HG03520 (cell line): ENCODE measurements at regions not wholly inside any gene's neighbourhood (a gene's known extent, or its start where the extent isn't known, plus 50 kb on each side); places are given as distances from the start of the nearest gene placed in this dataset.
A peak's percentile ranks its signal among the peaks of the same experiment; 100 is the strongest.

Source experiments
- ATAC-seq: cut with Tn5 transposase; IDR thresholded peaks from one replicate; pipeline ENCODE4 v1.9.1; 2021; ENCODE audit warnings: mild to moderate bottlenecking, moderate library complexity; ENCODE audit not compliant: unreplicated experiment

DNA sequence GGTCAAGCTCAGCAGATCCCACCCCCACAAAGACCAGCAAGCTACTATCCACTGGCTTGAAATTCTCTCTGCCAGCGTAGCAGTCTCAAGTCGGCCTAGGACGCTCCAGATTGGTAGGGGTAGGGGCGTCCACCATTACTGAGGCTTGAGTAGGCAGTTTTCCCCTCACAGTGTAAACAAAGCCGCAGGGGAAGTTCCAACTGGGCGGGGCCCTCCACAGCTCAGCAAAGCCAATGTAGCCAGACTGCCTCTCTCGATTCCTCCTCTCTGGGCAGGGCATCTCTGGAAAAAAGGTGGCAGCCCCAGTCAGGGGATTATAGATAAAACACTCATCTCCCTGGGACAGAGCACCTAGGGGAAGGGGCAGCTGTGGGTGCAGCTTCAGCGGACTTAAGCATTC lies 1064.9 kb upstream of the TENM4 start:
- no peak for ATAC-seq

DNA sequence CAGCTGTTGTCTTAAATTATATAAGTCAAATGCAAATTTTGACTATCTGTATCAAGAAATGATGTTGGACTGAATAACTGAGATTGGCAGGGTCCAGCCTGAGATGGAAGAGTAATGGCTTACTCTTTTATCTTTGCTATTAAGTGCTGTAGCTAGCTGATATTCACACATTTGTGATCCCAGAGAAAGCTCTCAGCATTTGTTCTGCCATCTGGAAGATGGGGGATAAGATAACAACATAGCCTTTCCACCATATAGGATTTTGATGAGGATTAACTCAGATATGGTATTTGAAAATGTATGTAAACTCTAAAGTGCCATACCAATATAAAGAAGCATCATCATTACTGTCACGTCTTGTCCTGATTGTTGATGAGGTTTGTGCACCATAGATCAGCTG lies 1063.2 kb upstream of the TENM4 start:
- no peak for ATAC-seq

DNA sequence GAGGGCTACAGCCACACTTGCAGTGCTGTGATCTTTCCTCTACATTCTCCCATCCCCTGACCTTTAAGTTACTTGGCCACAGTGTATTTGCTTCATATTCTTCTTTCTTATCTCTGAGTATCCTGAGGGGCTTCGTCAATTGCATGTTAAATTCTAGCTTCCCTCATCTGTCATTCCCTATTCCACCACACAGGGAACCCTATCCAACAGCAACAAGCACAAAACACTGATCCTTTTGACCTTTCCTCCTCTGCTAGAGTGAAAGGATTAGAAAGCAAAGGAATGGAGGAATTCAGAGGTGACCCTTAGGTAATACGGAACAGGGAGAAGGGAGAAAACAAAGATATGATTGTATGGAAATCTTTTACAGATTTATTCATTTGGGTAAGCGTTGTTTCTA lies 1061.7 kb upstream of the TENM4 start:
- ATAC-seq = no peak

DNA sequence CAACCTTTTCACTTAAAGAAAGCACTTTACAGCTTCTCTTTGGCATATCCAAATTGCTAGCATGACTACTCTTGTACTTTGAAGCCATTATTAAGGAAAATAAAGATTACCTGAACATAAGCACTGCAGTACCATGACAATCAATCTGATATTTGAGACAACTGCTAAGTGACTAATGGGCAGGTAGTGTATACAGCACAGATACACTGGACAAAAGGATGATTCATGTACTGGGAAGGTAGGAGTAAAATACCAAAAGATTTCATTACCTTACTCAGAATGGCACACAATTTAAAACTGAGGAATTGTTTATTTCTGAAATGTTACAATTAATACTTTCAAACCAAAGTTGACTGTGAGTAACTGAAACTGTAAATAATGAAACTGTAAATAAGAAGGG lies 1054.3 kb upstream of the TENM4 start:
- ATAC-seq = no peak

DNA sequence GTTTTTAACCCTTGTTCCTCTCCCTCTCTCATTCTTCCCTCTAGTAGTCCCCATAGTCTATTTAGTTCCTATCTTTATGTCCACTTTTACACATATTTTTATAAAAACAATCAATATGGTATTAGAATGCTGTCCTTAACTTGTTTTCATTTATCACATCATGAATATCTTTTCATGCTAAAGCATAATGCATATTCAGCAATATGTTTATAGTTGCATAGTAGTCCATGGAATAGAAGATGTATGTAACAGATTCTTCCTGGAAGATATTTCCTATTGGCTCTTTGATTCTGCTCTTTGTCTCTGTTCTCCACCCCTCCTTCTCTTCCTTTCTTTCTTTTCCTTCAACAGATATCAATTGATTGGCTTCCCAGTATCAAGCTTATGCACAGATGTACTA lies 1047.1 kb upstream of the TENM4 start:
- no peak for ATAC-seq

DNA sequence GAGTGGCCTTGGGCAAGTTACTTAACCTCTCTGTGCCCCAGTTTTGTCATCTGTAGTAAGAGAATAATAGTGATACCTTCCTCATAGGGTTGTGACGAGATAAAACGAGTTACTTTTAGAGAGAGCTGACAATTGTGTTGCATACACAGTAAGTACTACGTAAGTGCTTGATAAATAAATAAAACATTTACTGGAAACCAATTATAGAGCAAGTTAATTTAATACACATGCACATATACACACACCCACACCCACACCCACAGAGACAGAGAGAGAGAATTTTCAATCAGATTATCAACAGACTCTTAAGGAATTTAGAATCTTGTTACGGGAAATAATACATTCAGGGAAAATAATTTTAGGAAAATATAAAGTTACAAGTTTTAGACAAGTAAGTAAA lies 1045.8 kb upstream of the TENM4 start:
- ATAC-seq = no peak

DNA sequence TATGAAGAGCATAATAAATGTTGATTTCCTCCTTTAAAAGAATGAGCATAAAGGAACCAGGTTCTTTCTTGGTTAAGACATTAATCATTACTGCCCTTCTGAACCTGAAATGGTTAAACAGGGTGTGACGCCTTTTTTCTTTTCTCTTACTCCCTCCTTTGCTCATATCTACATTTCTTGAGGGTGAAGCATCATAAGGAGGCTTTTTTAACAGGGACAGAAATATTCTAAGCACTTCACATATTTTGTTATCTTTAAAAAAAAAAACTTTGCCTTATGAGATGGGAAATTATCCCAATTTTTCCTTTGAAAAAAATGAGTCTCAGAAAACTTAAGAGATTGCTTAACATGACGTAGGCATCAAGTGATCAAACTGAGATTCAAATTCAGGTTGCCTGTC lies 1036.3 kb upstream of the TENM4 start:
- no peak for ATAC-seq

DNA sequence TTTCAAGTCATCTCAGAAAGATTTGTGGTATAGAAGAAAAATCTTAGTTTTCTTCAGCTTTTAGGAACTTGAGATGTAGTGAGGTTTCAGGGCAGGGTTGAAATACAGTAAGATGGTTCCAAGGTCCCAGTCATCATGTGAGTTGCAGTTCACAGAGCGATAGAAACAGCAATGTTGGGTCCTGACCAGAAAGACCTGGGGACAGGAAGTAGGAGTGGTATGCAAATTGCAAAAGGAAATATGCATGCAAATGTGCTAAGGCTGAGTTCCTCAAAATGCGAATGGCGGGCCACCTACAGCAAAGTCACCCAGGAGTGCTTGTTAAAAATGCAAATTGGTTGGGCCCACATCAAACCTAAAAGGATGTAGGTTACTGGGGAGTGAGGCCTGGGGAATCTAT lies 1032.7 kb upstream of the TENM4 start:
- ATAC-seq = peak; percentile 92

DNA sequence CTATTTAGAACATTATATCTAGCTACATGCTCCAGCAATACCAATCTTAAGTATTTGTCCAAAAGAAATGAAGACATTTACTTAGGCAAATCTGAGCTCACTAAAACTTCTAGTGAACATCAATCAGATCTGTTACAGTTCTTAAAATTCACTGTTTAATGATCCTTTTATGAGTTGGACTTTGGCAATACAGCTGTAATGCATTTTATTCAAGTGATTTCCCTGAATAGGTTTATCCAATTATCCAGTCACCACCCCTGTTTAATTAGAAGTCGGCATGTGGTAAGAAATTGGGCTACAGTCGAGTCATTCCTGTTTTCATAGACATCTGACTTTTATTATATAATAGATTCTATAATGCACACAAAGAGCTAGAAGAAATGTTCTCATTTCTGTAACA lies 1029.0 kb upstream of the TENM4 start:
- no peak for ATAC-seq

DNA sequence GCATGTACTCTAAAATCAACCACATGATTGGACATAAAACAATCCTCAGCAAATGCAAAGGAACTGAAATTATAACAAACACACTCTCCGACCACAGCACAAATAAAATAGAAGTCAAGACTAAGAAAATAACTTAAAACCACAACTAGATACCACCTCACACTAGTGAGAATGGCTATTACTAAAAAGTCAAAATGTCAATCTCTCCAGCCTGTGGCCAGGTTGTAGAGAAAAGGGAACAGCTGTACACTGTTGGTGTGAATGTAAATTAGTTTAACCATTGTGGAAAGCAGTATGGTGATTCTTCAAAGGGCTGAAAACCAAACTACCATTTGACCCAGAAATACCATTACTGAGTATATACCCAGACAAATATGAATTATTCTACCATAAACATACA lies 1025.7 kb upstream of the TENM4 start:
- ATAC-seq = no peak

DNA sequence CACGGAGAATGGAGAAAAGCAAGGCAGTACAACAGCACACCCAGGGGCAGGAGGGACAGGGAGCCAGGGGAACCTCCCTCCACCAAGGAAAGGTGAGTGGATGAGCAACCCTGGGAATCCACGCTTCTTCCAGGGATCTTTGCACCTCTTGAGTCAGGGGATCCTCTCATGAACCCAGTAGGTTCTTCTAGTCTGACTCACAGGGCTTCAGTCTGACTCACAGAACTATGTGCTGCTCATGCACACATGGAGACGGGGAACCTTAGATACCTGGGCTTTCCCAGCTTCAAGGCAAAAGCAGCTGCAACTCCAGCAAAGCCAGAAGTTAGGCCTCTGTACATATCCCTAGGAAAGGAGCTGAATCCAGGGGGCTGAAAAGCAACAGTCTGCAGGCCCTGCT lies 1021.4 kb upstream of the TENM4 start:
- no peak for ATAC-seq

DNA sequence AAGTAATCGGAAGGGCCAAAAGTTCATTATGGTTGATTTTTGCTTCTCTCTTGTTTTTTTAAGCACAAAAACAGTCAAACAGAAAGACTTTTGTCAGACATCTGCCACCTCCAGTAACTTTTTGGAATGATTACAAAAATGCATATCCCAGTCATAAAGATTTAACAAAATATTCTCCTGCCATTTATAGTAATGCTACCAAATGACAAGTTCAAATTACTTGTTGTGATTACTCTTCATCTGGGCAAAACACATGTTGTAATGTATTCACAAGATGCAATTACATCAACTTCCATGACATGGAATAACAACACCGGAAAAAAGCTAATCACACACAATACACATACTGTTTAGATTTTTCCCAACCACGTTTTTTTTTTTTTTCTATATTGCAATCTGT lies 1017.5 kb upstream of the TENM4 start:
- no peak for ATAC-seq

DNA sequence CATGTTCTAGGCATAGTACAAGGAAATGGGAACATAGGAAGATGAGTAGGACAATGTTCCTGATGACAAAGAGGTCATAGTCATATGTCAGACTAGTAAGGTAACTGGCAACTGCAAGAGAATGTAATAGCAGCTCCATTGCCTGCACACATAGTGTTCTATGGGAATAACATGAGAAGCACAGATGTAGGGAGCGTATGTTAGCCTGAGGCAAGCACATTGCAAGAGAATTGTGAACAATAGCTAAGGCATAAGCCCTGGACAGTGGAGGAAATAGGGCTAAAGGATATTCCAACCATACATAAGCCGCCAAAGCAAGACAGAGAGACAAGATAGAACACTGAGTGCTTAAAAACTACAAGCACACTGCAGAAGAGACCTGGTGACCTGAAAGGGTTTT lies 1017.0 kb upstream of the TENM4 start:
- no peak for ATAC-seq

DNA sequence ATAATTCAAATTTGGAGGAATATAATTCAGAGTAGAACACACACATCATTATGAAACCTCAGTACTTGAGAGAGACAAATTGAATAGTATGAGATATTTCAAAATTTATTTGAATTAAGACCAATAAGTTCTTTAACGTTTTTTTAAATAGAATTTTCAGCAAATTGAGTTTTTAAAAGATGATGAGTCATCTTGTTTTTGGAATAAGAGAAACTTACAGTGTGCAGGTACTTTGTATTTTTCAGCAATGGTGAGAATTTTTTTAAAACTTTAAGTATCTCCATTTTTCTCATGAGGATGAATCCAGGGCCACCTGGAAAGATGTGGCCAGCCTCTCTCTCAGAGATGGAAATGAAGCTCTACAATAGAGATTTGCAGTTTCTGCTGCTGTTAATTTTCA lies 1015.0 kb upstream of the TENM4 start:
- no peak for ATAC-seq

DNA sequence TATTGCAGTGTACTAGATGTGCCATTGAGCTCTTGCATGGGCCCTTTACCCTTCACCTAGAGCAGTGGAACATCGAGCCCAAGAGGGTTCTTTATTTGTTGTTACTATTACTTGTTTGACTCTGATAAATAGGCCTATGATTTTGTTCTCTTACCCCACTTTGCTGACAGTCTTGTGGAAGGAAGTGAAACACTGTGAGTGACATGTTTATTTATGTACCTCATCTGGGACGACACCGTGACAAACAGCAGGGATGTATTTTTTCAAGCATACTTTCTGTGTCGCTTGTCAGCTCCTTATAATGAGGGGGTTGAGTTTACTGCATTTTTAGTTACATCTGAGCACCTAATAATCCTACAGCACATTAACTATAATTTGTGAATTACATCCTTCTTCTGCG lies 1010.3 kb upstream of the TENM4 start:
- ATAC-seq = no peak

DNA sequence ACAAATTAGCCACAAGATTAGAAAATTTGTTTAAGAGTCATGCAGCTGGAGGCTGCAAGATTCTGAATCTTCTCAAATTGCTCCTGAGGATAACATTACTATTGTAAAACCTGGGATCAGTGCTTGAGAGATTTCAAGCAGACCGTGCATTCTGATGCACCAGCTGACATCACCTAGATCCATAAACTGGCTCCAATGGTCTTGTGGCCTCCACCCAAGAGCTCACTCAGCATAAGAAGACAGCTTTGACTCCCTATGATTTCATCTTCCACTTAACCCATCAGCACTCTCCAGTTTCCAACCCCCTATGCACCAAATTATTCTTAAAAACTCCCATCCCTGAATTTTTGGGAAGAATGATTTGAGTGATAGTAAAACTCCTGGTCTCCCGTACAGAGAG lies 1007.9 kb upstream of the TENM4 start:
- ATAC-seq = no peak

DNA sequence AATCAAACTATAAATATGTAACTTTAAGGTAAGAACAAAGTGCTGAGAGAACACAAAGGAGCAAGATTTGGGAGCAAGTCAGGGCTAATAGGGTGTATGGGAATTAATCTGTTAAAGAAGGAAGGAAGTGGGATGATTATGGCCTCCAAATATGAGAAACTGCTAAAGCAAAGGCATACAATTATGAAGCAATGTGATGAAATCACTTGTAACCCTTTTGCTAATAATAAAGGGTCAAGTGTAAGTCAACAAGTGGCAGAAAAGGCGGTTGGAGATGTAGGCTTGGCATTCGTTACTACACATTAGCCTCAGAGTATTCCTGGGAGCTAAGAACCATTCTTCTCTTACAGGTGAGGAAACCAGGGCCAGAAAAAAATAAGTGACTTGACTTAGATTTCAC lies 1002.3 kb upstream of the TENM4 start:
- no peak for ATAC-seq

DNA sequence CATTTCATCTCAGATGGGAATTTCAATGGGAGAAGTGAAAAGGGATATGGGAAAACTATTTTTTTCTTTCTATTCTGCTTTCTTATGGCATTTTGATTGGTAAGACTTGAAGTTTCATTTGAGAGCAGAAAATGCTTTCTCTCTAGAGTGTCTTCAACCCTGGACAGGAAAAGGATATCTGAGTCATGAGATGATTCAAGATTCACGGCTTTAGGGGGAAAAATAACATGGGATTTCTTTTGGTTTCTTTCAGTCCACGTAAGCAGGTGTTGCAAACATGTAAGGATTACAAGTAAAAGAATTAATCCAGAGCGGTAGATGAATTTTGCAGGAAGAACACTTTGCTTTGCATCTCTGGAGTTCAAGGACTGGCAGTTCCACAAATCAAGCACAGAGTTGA lies 1001.0 kb upstream of the TENM4 start:
- no peak for ATAC-seq

DNA sequence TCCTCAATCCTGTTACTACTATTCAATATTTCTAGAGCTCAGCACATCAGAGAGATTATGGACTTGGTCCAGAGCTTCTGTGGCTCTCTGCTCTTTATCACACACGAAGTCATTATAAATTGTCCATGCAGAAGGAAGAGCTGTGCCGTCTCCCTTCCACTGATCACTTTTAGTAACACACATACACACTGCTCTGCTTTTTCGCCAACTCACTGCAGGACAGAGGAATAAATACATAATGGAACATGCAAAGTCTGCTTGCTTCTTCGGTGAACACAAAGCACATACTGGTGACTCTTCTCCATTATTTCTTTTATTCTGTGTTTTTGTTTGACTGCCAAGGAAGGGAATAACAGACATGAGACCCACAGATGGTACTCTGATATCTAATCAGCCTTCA lies 1000.0 kb upstream of the TENM4 start:
- ATAC-seq = no peak

DNA sequence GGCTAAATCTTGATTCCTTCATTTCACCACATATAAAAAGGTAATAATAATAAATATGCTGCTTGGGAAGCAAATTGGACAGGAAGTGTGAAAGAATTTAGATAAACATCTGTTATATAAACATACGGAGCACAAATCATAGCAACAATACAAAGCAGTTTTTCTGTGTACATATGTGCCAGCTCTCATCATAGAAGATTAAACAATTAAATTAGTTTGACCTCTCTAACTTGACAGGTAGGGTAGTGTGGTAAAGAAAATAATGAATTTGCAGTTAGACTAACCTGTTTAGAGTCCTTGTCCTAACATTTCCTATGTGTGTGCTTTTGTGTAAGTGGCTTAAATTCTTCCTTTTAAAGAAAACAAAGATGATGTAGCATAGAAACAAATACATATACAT lies 995.7 kb upstream of the TENM4 start:
- no peak for ATAC-seq

DNA sequence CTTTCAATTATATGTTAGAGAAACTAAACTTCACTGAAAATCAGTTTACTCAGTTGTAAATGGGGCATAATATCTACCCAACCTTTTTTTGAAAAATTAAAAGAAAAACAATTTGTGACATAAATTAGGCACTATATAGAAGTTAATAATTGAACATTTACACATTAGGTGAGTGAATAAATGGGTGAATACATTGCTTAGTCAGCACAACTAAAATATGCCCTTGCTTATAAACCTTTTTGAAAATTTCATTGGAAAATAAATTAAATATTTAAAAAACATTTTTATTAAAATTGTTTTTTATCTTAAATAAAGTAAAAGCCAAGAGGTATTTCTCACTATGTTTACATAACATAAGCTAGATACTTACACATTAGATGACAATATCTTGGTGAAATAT lies 994.5 kb upstream of the TENM4 start:
- ATAC-seq = no peak

DNA sequence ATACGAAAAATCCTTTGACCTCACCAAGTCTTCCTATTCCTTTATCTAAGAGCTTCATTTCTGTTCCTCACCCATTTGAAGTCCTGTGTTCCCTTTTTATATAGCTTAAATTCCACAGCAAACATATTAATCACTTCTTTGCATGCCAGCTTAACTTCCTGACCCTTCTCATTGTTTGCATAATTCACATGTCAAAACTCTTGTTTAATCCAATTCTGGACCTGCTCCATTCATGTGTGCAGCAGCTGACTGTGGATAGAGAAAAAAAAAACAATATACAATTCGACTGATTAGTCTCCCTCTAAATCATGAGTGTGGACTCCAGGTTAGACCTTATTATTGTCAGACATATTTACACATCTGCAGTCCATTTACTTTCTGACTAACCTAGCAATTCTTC lies 991.2 kb upstream of the TENM4 start:
- ATAC-seq = no peak

DNA sequence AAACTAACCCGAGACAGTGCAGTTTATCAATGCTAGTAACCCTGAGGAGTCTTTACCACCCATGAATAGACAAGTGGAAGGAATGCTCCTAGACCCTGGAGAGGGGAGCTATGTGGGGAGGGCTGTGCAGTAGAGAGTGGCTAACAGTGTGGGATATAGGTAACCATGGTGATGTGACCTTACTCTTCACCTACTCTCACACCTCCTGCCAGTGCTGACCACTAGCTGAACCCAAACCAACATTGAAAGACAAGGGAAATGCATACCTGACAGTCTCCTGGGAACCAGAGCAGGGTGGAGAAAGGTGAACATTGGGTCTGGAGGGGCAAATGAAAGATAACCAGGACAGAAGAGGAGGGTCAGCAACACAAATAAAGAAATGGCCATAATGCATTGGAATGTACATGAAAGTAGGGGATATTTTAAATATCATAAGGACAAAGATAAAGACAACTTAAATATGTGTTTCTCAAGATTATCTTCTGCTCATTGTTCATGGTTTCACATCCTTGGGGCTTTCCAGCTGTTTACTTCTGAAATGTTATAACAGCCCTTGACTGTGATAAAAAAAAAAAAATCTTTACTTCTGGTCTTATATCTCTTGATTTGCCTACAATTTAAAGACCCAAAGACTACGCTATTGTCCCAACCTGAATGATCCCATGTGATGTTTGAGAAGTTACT lies 983.3 kb upstream of the TENM4 start:
- no peak for ATAC-seq

DNA sequence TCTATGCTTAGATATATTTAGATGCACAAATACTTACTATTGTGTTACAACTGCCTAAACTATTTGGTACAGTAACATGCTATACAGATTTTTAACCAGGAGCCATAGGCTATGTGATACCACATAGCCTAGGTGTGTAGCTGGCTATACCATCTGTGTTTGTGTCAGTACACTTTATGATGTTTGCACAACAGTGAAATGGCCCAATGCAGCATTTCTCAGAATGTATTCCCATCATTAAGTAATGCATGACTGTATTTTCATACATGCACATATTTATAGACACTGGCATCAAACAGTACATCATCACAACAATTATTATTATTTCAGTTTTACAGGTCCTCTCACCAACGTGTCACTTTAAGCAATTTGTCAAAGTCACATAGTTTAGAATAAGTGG lies 979.5 kb upstream of the TENM4 start:
- ATAC-seq = no peak
